NCI-H146 (cell line): ENCODE measurements at regions not wholly inside any gene's neighbourhood (a gene's known extent, or its start where the extent isn't known, plus 50 kb on each side); places are given as distances from the start of the nearest gene placed in this dataset.
"Not testable (repeated sequence)": the region's sequence is repeated elsewhere in the genome, so short reads cannot be mapped to it uniquely, and the experiment has no call there.

ENCODE experiments used
- DNase-seq: peaks from one replicate; lab custom pipeline; 2025; lab: John Stamatoyannopoulos, UW

DNA sequence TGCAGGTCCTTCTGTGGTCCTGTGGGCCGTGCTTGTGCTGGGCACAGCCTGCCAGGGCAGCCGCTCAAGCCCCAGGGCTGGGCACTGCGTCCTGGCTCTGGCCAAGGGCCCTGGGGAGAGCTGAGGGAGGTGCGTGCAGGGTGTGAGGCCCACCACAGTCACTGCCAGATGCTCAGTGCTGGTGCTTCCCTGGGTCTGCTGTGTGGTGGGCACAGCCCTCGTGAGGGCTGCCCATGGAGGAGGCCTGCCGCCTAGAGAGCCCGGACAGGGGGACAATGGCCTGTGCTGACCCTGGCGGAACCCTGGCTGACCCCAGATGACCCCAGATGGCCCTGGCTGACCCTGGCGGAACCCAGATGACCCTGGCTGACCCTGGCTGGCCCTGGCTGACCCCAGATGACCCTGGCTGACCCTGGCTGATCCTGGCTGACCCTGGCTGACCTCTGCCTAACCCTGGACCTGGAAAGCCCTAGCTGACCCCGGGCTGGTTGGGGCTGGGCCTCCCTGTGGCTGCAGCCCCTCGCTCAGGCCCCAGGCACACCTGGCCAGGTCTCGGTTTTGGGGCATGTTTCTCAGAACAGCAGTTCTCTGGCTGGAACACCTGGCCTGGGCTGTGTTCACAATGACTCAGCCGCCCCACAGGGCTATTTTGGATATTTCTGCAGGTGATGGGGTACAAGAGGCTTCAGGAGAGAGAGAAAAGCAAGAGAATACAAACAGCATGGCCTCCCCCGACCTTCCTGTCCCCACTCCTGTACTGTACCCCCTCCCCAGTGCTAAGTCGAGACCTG, 55.4 kb downstream of the TMEM121 start:
- no peak for DNase-seq

DNA sequence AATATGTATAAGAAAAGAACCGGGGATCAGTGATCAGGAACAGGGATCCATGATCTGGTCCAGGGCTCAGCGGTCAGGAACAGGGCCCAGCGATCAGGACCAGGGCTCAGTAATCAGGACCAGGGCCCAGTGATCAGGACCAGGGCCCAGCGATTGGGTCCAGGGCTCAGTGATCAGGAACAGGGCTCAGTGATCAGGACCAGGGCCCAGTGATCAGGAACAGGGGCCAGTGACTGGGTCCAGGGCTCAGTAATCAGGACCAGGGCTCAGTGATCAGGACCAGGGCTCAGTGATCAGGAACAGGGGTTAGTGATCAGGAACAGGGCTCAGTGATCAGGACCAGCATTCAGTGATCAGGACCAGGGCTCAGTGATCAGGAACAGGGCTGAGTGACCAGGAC, 56.3 kb downstream of the TMEM121 start:
- DNase-seq = no peak

DNA sequence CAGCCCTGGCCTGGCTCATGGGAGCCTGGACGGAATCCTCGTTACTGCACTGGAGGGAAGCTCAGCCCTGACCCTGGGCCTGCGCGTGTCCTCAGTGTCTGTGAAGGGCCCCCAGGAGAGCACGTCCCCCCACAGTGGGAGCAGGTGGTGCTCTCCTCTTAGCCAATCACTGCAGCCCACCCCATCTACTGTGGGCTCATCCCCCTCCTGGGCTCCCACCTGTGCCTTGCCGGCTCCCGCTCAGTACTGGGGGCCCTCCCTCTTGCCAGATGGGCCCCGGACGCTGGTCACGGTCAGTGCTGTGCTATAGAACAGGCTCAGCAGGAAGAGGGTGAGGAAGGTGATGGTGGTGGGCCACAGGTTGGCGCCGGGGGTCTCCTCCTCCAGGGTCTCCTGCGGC, 57.5 kb downstream of the TMEM121 start:
- DNase-seq = not testable (repeated sequence)

DNA sequence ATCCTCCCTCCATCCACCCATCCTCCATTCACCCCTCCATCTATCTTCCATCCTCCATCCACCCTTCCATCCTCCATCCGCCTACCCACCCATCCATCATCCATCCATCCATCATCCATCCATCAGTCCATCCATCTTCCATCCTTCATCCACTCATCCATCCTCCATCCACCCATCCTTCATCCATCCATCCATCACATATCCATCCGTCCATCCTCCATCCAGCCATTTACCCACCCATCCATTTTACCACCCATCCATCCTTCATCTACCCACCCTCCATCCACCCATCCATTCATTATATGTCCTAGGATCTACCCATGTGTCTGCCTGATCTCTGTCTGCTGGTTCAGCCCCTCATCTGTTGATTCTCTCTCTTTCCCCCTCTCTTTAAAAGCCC, 58.9 kb downstream of the TMEM121 start:
- DNase-seq = not testable (repeated sequence)

DNA sequence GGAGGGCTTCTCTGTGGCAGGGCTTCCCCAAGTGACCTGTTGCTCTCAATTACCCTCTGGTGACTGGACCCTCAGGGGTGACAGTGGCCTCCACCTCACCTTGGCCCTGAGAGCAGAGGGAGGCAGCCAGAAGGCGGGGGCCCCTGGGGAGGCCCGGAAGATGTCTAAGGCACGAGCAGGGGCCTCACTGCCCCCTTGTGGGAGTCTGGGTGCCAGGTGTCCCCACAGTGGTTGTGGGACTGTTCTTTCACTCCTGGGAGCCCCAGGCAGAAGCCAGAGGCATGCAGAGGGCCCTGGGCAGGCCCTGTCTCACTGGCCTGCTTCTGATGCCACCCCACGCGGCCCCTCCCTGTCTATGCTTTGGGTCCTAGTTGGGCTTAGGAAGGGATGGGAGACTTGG, 59.3 kb downstream of the TMEM121 start:
- DNase-seq = not testable (repeated sequence)

DNA sequence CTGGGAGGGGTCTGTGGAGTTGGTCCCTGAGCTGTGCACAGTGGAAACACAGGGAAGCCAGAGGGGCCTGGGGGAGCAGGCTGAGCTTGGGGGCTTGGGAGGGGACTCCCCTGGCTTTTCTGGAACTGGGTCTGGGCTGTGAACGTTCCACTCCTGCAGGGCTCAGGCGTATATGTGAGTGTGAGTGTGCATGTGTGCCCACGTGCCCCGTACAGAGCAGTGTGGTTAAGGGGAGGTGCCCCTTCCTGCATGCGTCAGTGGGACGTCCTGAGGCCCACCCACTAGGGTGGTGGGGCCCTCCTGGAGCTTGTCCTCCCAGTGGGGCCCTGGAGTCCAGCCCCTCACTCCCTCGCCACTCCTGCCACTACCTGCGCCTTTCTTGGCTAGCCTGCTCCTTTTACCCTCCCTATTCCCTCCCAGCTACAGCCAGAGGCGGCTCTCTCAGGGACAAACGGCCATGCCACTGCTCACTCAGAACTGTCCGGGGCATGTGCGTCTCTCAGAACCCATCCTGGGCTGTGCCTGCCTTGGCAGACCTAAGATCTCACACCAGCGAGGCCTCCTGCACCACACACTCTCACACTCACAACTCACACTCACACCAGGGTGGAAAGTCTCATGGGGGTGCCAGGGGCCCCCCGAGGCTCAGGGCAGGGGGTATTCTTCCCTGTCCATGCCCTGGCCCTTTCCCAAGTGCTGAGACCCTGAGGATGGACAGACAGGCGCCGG, 59.9 kb downstream of the TMEM121 start:
- not testable (repeated sequence) for DNase-seq

DNA sequence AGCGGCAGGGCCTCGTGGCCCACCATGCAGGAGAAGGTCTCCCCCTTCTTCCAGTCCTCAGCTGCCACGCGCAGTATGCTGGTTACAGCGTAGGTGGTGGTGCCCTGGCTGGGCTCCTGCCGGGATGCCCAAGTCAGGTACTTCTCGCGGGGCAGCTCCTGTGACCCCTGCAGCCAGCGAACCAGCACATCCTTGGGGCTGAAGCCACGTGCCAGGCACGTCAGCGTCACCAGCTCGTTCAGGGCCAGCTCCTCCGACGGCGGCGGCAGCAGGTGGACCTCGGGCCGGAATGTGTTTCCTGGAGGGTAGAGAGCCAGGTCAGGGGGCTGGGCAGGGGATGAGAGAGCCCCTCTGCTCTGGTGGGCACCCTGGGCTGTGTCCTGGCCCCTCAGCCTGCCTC, 60.7 kb downstream of the TMEM121 start:
- DNase-seq = not testable (repeated sequence)

DNA sequence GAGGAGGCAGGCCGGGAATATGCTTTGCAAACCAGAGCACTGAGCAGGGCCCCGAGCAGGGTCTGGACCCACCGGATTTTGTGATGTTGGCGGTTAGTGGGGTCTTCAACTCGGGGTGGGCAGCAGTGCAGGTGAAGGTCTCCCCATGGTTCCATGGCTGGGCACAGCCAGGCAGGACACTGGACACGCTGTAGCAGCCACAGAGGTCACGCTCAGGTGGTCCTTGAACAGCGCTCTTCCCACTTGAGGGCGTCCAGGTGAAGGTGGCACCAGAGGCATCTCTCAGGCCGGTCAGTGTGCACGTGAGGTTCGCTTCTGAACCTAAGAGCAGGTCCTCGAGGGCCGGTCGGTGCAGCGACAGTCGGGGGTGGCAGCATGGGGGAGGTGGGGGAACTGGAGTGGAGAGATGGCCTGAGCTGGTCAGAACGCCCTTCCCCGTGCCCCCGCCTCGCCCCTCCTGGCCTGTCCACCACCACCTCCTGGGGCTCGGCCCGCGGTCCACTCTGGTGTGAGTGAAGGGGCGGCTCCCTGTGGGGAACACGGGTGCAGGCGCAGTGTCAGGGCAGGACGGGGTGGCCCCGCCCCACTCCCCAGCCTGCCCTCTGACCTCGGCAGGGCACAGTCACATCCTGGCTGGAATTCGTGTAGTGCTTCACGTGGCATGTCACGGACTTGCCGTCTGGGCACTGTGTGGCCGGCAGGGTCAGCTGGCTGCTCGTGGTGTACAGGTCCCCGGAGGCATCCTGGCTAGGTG, 61.3 kb downstream of the TMEM121 start:
- not testable (repeated sequence) for DNase-seq

DNA sequence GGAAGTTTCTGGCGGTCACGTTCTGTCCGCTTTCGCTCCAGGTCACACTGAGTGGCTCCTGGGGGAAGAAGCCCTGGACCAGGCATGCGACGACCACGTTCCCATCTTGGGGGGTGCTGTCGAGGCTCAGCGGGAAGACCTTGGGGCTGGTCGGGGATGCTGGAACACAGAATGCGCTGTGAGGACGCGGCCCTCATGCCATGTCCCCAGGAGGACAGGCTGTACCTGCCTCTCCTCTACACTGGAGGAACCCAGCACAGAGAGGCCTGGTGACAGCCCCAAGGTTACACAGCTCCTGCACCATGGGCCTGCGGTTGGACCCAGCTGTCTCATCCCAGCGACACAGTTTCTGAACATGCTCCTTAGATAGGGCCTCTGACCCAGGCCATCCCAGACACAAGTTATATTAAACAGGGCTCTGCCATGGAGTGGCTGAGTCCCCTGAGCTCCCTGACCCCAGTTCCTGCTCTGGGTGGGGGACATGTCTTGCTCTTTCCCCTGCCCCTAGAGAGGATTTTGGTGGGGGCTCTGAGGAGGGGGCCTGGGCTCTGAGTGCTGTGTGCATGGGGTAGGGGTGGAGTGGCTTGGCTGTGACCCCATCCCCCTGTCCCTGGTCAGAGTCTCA, 62.0 kb downstream of the TMEM121 start:
- DNase-seq = no peak

DNA sequence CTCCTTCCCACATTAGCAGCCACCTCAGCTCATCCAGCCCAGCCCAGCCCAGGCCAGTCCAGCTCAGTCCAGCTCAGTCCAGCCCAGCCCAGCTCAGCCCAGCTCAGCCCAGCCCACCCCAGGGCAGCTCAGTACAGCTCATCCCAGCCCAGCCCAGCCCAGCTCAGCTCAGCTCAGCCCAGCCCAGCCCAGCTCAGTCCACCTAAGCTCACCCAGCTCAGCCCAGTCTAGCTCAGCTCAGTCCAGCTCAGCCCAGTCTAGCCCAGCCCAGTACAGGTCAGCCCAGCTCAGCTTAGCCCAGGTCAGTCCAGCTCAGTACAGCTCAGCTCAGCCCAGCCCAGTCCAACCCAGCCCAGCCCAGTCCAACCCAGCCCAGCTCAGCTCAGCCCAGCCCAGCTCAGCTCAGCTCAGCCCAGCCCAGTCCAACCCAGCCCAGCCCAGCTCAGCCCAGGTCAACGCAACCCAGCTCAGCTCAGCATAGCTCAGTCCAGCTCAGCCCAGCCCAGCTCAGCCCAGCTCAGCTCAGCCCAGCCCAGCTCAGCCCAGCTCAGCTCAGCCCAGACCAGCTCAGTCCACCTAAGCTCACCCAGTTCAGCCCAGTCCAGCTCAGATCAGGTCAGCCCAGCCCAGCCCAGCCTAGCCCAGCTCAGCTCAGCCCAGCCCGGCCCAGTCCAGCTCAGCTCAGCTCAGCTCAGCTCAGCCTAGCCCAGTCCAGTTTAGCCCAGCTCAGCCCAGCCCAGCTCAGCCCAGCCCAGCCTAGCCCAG, 63.0 kb downstream of the TMEM121 start:
- DNase-seq = no peak

DNA sequence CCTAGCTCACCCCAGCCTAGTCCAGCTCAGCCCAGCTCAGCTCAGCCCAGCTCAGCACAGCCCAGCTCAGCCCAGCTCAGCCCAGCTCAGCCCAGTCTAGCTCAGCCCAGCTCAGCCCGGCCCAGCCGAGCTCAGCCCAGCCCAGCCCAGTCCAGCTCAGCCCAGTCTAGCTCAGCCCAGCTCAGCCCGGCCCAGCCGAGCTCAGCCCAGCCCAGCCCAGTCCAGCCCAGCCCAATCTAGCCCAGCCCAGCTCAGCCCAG, 63.5 kb downstream of the TMEM121 start:
- DNase-seq = not testable (repeated sequence)

DNA sequence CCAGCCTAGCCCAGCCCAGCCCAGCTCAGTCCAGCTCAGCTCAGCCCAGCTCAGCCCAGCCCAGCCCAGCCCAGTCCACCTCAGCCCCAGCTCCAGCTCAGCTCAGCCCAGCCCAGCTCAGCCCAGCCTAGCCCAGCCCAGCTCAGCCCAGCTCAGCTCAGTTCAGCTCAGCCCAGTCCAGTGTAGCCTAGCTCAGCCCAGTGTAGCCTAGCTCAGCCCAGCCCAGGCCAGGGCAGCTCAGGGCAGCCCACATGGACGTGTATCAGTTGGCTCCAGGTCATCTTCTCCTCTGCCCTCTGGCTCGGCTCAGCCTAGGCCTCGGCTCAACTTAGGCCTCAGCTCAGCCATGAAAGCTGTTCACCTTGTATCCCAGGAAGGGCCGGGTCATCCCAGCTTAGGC, 64.7 kb downstream of the TMEM121 start:
- DNase-seq = no peak

DNA sequence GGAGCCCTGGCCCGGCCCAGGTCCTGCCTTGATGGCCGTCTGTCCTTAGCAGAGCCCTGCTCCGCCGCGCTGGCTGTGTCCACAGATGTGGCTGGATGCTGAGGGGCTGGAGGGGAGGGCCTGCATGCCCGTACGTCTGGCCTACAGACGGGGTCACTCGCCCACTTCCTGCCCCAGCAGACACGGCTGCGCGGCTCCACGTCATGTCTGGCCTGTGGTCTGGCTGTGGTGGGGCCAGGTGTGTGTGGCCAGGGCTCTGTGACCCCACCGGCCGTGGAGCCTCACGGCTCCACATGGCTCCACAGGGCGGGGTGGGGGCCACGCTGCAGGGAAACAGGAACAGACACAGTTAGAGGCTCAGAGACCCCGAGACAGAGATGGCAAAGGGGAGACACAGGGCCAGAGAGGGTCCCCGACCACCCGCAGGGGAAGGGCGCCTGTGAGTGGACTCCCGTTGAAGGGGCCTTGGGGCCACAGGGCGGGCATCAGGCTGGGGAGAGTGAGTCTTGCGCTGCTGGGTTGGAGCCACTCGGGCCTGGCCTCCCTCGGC, 65.5 kb downstream of the TMEM121 start:
- not testable (repeated sequence) for DNase-seq

DNA sequence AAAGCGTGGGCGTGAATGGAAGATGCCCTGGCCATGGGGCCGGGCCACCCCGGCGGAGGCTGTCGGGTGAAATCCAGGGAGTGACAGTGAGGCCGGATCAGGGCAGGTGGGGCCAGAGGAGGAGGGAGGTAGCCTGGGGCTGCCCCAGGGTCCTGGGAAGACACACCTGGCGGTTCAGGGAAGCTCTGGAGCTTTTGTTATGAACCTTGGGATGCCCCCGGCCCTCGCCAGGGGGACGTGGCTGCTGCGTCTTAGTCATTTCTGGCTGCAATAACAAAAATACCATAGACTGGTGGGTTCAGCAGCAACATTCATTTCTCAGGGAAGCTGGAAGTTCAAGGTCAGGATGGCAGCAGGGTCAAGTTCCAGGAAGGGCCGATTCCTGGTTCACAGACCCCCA, 66.3 kb downstream of the TMEM121 start:
- DNase-seq = not testable (repeated sequence)

DNA sequence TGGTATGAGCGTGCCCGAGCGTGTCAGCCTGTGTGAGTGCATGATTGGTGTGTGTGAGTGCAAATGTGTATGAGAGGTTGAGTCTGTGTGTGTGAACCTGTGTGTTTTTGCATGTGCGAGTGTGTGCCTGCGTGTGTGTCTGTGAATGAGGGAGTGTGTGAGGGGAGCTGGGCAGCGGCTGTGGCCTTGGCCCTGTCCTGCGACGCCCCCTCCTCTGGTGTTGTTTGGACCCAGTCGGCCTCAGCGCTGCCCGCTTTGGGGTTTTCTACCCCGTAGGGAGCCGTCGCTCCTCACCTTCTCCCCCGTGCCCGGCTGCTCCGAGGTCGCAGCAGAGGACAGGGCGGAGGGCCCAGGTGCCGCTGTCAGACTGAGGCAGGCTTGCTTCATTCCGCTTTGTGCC, 69.0 kb downstream of the TMEM121 start:
- DNase-seq = not testable (repeated sequence)

DNA sequence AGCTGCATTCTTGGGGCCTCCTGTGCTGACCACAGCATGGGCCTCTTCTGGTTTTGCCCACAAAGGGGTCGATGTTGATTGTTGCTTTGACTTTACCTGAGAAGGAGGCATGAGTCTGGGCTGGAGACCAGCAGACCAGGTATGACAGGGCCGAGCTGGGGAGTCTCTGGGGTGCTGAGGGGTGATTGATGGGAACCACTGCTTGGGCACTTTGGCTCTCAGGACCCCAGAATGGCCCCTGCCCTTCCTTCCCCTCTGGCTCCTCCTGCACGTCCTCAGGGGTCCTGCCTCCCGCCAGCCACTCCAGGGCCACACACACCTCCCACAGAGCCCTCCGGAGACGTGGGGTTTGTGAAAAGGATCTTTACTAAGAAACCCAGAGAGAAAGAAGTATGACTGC, 70.0 kb downstream of the TMEM121 start:
- DNase-seq = not testable (repeated sequence)

DNA sequence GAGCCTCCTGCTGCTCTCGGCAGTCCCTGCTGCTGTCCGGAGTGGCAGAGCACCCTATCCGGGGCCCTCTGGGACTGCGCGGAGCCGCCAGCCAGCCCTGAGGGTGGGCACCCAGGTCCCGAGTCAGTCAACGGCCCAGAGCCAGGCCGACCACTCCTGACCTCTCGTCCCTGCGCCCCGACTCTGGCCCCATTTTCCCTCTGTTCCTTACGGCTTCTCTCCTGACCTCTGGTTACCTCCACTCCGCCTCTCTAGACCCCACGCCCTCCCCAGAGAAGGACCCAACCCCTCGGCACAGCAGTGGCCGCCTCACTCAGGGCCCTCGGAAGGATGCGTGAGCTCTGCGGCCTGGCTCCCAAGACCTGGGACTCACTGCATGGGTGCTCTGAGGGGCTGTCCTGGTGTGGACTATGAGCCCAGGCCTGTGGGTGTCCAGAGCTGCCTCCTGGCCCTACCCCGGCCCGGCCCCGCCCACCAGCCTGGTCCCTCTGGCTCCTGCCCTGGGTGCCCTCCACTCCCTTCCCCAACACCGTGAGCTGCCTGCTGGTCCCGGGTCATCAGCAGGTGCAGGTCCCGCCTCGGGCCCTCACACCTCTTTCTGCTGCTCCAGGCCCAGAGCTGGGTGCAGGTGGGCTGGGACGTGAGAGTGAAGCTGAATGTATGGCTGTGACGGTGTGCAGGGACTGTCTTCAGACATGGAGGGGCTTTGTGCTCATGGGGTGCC, 71.8 kb downstream of the TMEM121 start:
- DNase-seq = not testable (repeated sequence)

DNA sequence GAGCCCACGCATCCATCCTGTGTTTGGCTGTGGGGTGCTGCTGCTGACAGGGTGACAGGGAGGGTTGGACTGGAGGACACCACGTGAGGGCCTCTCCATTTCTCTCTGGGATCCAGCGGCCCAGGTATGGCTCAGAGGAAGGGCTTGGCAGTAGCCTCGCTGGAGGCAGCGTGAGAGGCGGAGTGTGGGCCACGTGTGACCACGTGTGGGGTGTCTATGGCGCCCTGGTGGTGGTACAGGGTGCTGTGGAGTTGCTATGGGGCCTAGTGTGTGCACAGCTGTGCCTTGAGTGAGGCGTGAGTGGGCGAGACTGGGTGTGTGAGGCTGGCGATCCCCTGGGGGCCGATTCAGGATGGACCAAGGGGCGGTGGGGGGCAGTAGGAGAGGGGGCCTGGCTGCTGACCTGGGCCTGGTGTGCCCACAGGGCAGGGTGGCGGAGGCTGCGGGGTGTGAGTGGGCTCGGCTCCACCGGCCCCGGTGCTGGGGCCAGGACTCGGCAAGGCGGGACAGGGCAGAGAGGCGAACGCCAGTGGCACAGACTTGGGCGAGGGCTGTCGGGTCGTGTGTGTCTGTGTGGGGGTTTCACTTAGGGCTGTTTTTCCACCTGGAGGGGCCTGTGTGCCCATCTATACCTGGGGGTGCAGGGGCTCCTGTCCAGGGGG, 72.7 kb downstream of the TMEM121 start:
- not testable (repeated sequence) for DNase-seq

DNA sequence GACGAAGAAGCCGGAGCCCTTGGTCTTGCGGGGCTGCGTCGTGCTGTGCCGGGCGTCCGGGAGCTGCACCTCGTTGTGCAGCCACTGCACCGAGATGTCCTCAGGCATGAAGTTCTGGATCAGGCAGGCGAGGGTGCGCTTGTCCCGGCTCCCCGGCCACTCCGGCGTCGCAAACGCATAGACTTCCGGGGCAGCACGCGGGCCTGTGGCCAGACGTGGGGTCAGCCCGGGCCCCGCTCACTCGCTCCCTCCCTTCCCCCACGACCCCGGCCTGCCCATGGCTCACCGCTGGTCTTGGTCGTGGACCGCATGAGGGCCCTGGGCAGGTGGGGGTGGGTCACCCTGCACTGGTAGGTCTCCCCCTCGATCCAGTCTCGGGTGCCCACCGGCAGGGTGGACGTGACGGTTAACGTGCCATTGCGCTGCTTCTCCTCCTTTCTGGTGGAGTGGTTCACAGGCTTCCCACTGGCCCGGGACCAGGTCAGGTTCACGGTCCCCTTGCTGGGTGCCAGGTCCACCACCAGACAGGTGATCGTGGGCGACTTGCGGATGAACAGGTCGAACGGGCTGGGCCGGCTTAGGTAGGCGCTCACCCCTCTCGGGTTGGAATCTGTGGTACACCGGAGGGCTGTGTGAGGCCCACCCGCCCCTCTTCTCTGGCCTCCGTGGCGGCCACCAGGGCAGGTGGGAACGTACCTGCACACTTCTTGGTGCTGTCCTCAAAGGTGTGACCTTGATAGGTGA, 74.0 kb downstream of the TMEM121 start:
- not testable (repeated sequence) for DNase-seq
